ENCODE measurements at regions not wholly inside any gene's neighbourhood (a gene's known extent, or its start where the extent isn't known, plus 50 kb on each side); places are given as distances from the start of the nearest gene placed in this dataset.
A peak's percentile ranks its signal among the peaks of the same experiment; 100 is the strongest.

GRCh38 chr3:193780810-193781478 is 187.9 kb downstream of the OPA1 start:
- TF ChIP-seq CTCF (IDR thresholded peaks at IDR 0.05), result peak; percentile 44 to 89 (median 78)
- TF ChIP-seq POLR2A (IDR thresholded peaks at IDR 0.05), result no peak

All from esophagus squamous epithelium (tissue), 4 donors.